OCI-LY7 (cell line): ENCODE measurements at regions not wholly inside any gene's neighbourhood (a gene's known extent, or its start where the extent isn't known, plus 50 kb on each side); places are given as distances from the start of the nearest gene placed in this dataset.

Experiments
- EZH2phosphoT487 ChIP-seq: fragments of 200-600 bp; sonication (generic); IDR thresholded peaks from 2 replicates; pipeline ENCODE4 v1.6.1; 2018; ENCODE audit warnings: low read depth, borderline replicate concordance, mild to moderate bottlenecking, mixed run types, antibody characterized with exemption, low read length, moderate library complexity, mixed read lengths
- TF ChIP-seq, protein P1 (sequence below): fragments of 200-600 bp; sonication (generic); conservative IDR thresholded peaks from 2 replicates; pipeline ENCODE4 v1.5.1; 2014; ENCODE audit warnings: mild to moderate bottlenecking, antibody characterized with exemption, low read length, moderate library complexity, mixed read lengths

DNA sequence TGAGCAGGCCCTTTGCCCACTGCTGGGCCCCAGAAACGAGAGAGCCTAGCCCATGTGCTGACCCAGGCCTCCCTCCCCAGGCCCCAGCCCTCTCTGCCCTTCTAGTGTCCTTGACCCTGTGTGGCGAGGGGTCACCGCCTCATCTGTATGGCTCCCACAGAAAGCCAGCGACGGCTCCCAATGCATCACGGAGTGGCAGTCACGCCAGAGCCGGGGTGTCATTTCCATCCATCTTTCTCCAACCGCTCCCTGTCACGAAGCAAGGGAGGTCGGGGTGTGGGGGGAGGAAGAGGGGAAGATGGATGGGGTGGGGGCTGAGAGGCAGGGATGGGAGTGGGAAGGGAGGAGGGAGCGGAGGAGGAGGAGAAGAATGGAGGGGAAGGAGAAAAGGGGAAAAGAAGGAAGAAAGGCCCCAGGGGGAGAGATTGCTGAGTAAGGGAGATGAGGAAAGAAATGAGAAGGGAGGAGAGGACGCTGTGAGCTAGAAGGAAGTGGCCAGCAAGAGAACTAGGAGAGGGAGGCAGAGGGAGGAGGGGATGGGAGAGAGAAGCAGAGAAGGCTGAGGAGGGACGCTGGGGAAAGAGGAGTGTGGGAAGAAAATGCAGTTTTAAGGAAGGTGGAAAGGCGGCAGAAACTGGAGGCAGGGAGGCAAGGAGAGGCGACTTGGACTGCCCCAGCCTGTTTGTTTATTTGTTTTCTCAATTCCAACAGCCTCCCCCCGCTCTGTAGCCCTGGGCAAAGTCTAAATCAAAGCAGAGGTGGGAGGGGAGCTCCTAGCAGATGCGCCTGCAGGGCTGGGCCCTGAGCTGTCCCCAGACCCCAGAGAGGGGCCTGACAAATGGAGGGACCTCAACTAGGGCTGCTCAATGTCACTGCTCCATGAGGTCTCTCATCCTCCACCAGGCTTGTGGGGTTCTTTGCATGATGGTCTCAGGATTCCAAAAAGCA lies 75.5 kb upstream of the LHX5 start:
- TF ChIP-seq, protein P1, sequence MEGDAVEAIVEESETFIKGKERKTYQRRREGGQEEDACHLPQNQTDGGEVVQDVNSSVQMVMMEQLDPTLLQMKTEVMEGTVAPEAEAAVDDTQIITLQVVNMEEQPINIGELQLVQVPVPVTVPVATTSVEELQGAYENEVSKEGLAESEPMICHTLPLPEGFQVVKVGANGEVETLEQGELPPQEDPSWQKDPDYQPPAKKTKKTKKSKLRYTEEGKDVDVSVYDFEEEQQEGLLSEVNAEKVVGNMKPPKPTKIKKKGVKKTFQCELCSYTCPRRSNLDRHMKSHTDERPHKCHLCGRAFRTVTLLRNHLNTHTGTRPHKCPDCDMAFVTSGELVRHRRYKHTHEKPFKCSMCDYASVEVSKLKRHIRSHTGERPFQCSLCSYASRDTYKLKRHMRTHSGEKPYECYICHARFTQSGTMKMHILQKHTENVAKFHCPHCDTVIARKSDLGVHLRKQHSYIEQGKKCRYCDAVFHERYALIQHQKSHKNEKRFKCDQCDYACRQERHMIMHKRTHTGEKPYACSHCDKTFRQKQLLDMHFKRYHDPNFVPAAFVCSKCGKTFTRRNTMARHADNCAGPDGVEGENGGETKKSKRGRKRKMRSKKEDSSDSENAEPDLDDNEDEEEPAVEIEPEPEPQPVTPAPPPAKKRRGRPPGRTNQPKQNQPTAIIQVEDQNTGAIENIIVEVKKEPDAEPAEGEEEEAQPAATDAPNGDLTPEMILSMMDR, result no peak
- no peak for TF ChIP-seq EZH2phosphoT487
